ENCODE measurements at regions not wholly inside any gene's neighbourhood (a gene's known extent, or its start where the extent isn't known, plus 50 kb on each side); places are given as distances from the start of the nearest gene placed in this dataset.
"Not testable (repeated sequence)": the region's sequence is repeated elsewhere in the genome, so short reads cannot be mapped to it uniquely, and the experiment has no call there.

DNA sequence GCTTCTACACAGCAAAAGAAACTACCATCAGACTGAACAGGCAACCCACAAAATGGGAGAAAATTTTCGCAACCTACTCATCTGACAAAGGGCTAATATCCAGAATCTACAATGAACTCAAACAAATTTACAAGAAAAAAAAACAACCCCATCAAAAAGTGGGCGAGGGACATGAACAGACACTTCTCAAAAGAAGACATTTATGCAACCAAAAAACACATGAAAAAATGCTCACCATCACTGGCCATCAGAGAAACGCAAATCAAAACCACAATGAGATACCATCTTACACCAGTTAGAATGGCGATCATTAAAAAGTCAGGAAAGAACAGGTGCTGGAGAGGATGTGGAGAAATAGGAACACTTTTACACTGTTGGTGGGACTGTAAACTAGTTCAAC, 171.8 kb upstream of the IL12B start:
- WGBS = 88% methylated on average over 1 of the region's 4 CpGs
- not testable (repeated sequence) for H3K27me3 ChIP-seq (ENCODE audit: insufficient read depth, low read length); H3K9me3 ChIP-seq (ENCODE audit: insufficient read depth, low read depth, low read length); H3K36me3 ChIP-seq (ENCODE audit: insufficient read depth, low read length); H3K9ac ChIP-seq (ENCODE audit: low read depth, low read length); H3K4me1 ChIP-seq (ENCODE audit: insufficient read depth, low read length); H3K4me3 ChIP-seq (ENCODE audit: low read length); H3K27ac ChIP-seq (ENCODE audit: low read depth, low read length)

DNA sequence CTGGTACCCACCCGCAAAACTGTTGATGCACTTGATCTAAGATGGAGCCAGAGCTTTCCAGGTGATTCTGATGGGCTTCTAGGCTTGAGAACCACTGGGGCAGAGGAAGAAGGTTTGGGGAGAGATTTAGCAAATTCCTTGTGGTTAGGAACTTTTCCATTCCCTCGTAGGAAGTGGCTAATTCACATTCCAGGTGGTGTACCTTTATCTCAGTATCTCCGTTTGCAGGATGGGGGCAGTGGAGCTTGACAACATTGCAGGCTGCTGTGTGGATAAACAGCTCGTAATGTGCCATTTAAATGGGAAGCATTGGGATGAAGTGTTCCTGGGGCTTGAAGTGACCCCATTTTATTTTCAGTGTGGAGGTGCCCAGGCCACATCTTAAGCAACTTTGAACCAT, 172.9 kb upstream of the IL12B start:
- no peak overlapping the region for H3K27ac ChIP-seq (ENCODE audit: low read depth, low read length)
- H3K4me3 ChIP-seq (ENCODE audit: low read length) = no peak overlapping the region
- no peaks in the 10 kb centered on the region for H3K27me3 ChIP-seq (ENCODE audit: insufficient read depth, low read length)
- WGBS = 87% methylated on average over 4 of the region's 4 CpGs
- H3K9ac ChIP-seq (ENCODE audit: low read depth, low read length) = no peak overlapping the region
- no peaks in the 10 kb centered on the region for H3K36me3 ChIP-seq (ENCODE audit: insufficient read depth, low read length)
- no peaks in the 10 kb centered on the region for H3K9me3 ChIP-seq (ENCODE audit: insufficient read depth, low read depth, low read length)
- no peaks in the 10 kb centered on the region for H3K4me1 ChIP-seq (ENCODE audit: insufficient read depth, low read length)

GRCh38 chr5:159504106-159504856, 174.0 kb upstream of the IL12B start:
- WGBS = 82% methylated on average over 2 of the region's 2 CpGs
- Histone ChIP-seq H3K9ac (ENCODE audit: low read depth, low read length) (no peak overlapping the region), H3K9me3 (ENCODE audit: insufficient read depth, low read depth, low read length) (no peaks in the 10 kb centered on the region), H3K36me3 (ENCODE audit: insufficient read depth, low read length) (no peaks in the 10 kb centered on the region), H3K4me3 (ENCODE audit: low read length) (no peak overlapping the region), H3K27ac (ENCODE audit: low read depth, low read length) (no peak overlapping the region), H3K27me3 (ENCODE audit: insufficient read depth, low read length) (no peaks in the 10 kb centered on the region), H3K4me1 (ENCODE audit: insufficient read depth, low read length) (no peaks in the 10 kb centered on the region)

DNA sequence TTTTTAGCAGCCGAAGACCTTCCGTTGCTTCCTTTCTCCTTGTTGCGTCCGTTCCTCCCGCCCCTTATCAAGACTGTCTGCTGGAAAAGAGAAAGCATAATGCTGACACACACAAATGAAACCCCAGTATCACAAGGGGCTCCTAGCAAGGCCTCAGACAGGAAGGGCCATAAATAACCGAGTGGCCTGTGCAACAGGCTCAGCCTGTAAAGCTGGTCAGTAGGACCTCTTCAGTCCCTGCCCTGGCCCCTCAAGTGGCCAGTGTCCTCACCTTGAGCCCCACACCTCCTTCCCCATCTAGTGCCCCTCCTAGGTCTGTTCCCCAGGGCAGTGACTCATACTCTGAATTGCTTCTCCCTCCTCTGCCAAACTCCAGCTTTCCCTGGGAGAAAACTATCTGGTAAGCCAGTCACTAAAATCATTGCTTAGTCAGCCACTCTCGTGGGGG, 174.6 kb upstream of the IL12B start:
- no peaks in the 10 kb centered on the region for H3K4me1 ChIP-seq (ENCODE audit: insufficient read depth, low read length)
- no peaks in the 10 kb centered on the region for H3K27me3 ChIP-seq (ENCODE audit: insufficient read depth, low read length)
- H3K27ac ChIP-seq (ENCODE audit: low read depth, low read length) = no peak overlapping the region
- H3K9ac ChIP-seq (ENCODE audit: low read depth, low read length) = no peak overlapping the region
- no peak overlapping the region for H3K4me3 ChIP-seq (ENCODE audit: low read length)
- no peaks in the 10 kb centered on the region for H3K9me3 ChIP-seq (ENCODE audit: insufficient read depth, low read depth, low read length)
- 85% methylated on average over 6 of the region's 7 CpGs for WGBS
- H3K36me3 ChIP-seq (ENCODE audit: insufficient read depth, low read length) = no peaks in the 10 kb centered on the region

DNA sequence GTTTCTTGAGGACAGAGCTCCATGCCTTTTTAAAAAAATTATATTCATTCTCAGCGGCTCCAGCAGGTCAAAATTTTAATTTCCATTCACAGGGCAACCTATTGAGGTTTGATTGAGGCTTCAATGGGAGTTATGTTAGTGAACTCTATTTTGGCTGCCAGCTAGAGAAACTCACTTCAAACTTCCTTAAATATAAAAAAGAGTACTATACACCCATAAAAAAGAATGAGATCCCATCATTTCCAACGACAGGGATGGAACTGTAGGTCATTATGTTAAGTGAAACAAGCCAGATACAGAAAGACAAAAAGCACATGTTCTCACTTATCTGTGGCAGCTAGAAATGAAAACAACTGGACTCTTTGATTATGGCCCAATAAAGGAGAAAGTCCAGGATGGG, 176.8 kb upstream of the IL12B start:
- no peaks in the 10 kb centered on the region for H3K27me3 ChIP-seq (ENCODE audit: insufficient read depth, low read length)
- no peak overlapping the region for H3K9ac ChIP-seq (ENCODE audit: low read depth, low read length)
- no peak overlapping the region for H3K4me3 ChIP-seq (ENCODE audit: low read length)
- 100% methylated on average over 1 of the region's 2 CpGs for WGBS
- H3K27ac ChIP-seq (ENCODE audit: low read depth, low read length) = no peak overlapping the region
- no peaks in the 10 kb centered on the region for H3K36me3 ChIP-seq (ENCODE audit: insufficient read depth, low read length)
- H3K9me3 ChIP-seq (ENCODE audit: insufficient read depth, low read depth, low read length) = no peaks in the 10 kb centered on the region
- H3K4me1 ChIP-seq (ENCODE audit: insufficient read depth, low read length) = 0 out of 2 replicates have a peak, but pooled peaks cover 6% of the 10 kb centered on the region

- Histone ChIP-seq H3K9me3 (ENCODE audit: insufficient read depth, low read depth, low read length) (no peaks in the 10 kb centered on the region), H3K4me1 (ENCODE audit: insufficient read depth, low read length) (0 out of 2 replicates have a peak, but pooled peaks cover 6% of the 10 kb centered on the region), H3K27me3 (ENCODE audit: insufficient read depth, low read length) (no peaks in the 10 kb centered on the region), H3K9ac (ENCODE audit: low read depth, low read length) (no peak overlapping the region), H3K27ac (ENCODE audit: low read depth, low read length) (no peak overlapping the region), H3K4me3 (ENCODE audit: low read length) (no peak overlapping the region), H3K36me3 (ENCODE audit: insufficient read depth, low read length) (no peaks in the 10 kb centered on the region)
- WGBS = 90% methylated on average over 3 of the region's 3 CpGs
Observed at GRCh38 chr5:159507661-159508060, 177.4 kb upstream of the IL12B start.

DNA sequence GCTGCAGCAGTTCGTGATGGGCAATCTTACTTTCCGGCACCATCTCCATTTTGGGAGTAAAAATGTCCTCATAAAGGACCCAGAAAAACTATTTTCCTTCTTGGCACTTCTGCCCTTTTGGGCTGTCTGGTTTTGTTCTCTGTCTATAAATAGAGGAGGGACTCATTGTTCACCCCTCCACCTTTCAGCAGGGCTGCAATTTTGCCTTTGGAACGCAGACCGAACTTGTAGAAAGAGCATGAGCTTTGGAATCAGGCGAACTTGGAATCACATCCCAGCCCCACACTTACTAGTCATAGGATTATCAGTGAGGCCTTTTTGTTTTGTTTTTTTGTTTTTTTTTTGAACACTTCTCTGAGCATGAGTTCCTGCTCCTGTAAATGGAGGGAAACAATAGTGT, 178.1 kb upstream of the IL12B start:
- H3K27me3 ChIP-seq (ENCODE audit: insufficient read depth, low read length) = no peaks in the 10 kb centered on the region
- no peak overlapping the region for H3K9ac ChIP-seq (ENCODE audit: low read depth, low read length)
- H3K9me3 ChIP-seq (ENCODE audit: insufficient read depth, low read depth, low read length) = no peaks in the 10 kb centered on the region
- H3K36me3 ChIP-seq (ENCODE audit: insufficient read depth, low read length) = no peaks in the 10 kb centered on the region
- no peak overlapping the region for H3K4me3 ChIP-seq (ENCODE audit: low read length)
- WGBS = 88% methylated on average over 5 of the region's 5 CpGs
- H3K4me1 ChIP-seq (ENCODE audit: insufficient read depth, low read length) = 0 out of 2 replicates have a peak, but pooled peaks cover 6% of the 10 kb centered on the region
- no peak overlapping the region for H3K27ac ChIP-seq (ENCODE audit: low read depth, low read length)

DNA sequence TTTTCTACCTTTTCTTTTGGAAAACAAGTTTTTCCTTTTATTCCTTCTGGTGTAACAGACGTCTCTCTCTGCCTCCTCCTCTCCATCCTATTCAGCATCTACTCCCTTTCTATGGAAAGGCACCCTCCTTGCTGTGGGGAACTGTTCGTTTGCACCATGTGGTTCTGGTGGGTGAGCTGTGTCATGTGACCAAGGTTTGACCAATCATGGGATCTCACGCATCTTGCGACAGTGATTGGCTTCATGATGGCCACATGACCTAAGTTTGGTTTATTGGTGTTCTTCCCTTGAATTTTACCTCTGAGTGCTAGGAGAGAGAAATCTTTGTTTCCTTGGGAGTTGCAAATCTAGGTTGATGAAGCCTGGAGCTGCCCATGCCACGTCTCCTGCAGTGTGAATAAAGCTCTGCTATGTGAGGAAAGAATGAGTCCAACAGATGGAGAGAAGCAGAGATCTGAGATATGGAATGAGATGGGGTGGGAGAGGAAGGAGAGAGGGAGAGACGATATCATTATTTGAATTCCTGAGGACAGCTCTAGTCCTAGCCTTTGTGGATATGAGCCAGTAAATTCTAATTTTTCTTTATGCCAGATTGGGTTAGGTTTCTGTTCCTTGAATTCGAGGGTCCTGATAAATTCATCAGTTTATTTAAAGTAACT, 178.8 kb upstream of the IL12B start:
- Histone ChIP-seq H3K27ac (ENCODE audit: low read depth, low read length) (no peak overlapping the region), H3K36me3 (ENCODE audit: insufficient read depth, low read length) (no peaks in the 10 kb centered on the region), H3K27me3 (ENCODE audit: insufficient read depth, low read length) (no peaks in the 10 kb centered on the region), H3K4me3 (ENCODE audit: low read length) (no peak overlapping the region), H3K4me1 (ENCODE audit: insufficient read depth, low read length) (0 out of 2 replicates have a peak, but pooled peaks cover 6% of the 10 kb centered on the region), H3K9ac (ENCODE audit: low read depth, low read length) (no peak overlapping the region), H3K9me3 (ENCODE audit: insufficient read depth, low read depth, low read length) (no peaks in the 10 kb centered on the region)
- 85% methylated on average over 7 of the region's 7 CpGs for WGBS

GRCh38 chr5:159510282-159510681, 180.0 kb upstream of the IL12B start:
- H3K9ac ChIP-seq (ENCODE audit: low read depth, low read length) = no peak overlapping the region
- no peak overlapping the region for H3K27ac ChIP-seq (ENCODE audit: low read depth, low read length)
- no peaks in the 10 kb centered on the region for H3K9me3 ChIP-seq (ENCODE audit: insufficient read depth, low read depth, low read length)
- H3K4me3 ChIP-seq (ENCODE audit: low read length) = no peak overlapping the region
- 27% methylated on average over 3 of the region's 3 CpGs for WGBS
- H3K36me3 ChIP-seq (ENCODE audit: insufficient read depth, low read length) = no peaks in the 10 kb centered on the region
- H3K27me3 ChIP-seq (ENCODE audit: insufficient read depth, low read length) = no peaks in the 10 kb centered on the region
- H3K4me1 ChIP-seq (ENCODE audit: insufficient read depth, low read length) = 0 out of 2 replicates have a peak, but pooled peaks cover 6% of the 10 kb centered on the region

DNA sequence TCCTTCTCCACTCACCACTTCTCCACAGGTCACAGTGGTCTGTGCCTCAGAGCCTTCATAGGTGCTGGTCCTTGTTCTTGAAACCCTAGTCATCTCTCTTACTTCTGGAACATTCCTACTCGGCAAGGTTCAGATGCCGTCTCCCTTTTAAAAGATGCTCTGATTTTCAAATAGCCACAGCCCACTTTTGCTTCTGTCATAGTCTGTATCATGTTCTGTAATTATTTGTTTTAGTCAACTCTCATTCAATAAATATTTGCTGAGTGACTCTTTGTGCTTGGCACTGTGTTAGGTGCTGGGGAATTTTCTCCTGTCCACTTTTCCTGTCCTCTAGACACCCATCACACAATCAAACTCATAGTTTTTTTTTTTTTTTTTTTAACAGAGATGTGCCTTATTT, 181.3 kb upstream of the IL12B start:
- no peak overlapping the region for H3K4me3 ChIP-seq (ENCODE audit: low read length)
- H3K27me3 ChIP-seq (ENCODE audit: insufficient read depth, low read length) = no peaks in the 10 kb centered on the region
- no peak overlapping the region for H3K9ac ChIP-seq (ENCODE audit: low read depth, low read length)
- no peak overlapping the region for H3K27ac ChIP-seq (ENCODE audit: low read depth, low read length)
- H3K4me1 ChIP-seq (ENCODE audit: insufficient read depth, low read length) = 0 out of 2 replicates have a peak, but pooled peaks cover 6% of the 10 kb centered on the region
- H3K9me3 ChIP-seq (ENCODE audit: insufficient read depth, low read depth, low read length) = no peaks in the 10 kb centered on the region
- no peaks in the 10 kb centered on the region for H3K36me3 ChIP-seq (ENCODE audit: insufficient read depth, low read length)
- 90% methylated on average over 2 of the region's 2 CpGs for WGBS

DNA sequence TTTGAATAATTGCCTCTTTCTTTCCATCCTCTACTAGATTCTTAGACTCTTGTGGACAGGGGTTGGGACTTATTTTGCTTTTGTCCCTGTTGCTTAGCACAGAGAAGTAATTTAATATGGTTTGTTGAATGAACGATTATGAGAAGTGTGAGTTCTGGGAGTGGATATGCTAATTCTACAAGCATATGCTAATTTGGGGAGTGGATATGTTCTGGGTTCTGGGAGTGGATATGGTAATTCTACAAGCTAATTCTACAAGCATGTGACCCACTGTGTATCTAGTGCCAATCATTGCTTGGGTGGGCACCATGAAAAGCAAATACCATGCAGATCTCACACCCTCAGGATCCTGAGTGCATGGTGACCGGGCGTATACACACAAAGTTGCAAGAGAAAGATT, 181.8 kb upstream of the IL12B start:
- WGBS = 95% methylated on average over 3 of the region's 3 CpGs
- Histone ChIP-seq H3K4me3 (ENCODE audit: low read length) (no peak overlapping the region), H3K27me3 (ENCODE audit: insufficient read depth, low read length) (no peaks in the 10 kb centered on the region), H3K36me3 (ENCODE audit: insufficient read depth, low read length) (no peaks in the 10 kb centered on the region), H3K9ac (ENCODE audit: low read depth, low read length) (no peak overlapping the region), H3K27ac (ENCODE audit: low read depth, low read length) (no peak overlapping the region), H3K9me3 (ENCODE audit: insufficient read depth, low read depth, low read length) (no peaks in the 10 kb centered on the region), H3K4me1 (ENCODE audit: insufficient read depth, low read length) (0 out of 2 replicates have a peak, but pooled peaks cover 6% of the 10 kb centered on the region)
